ENCODE measurements at regions not wholly inside any gene's neighbourhood (a gene's known extent, or its start where the extent isn't known, plus 50 kb on each side); places are given as distances from the start of the nearest gene placed in this dataset.

GRCh38 chr5:155926031-155926430 lies 400.9 kb upstream of the SGCD start:
- TF ChIP-seq HNF4G (IDR thresholded peaks at IDR 0.05), result no peak
- TF ChIP-seq MAX (IDR thresholded peaks at IDR 0.05), result no peak
- no peak for TF ChIP-seq NR2F2 (IDR thresholded peaks at IDR 0.05)
- TF ChIP-seq FOXA2 (IDR thresholded peaks at IDR 0.05), result no peak
- TF ChIP-seq JUND (IDR thresholded peaks at IDR 0.05), result no peak
- no peak for TF ChIP-seq ZBTB33 (IDR thresholded peaks at IDR 0.05)
- no peak for TF ChIP-seq HNF4A (conservative IDR thresholded peaks at IDR 0.05)
- TF ChIP-seq YY1 (IDR thresholded peaks at IDR 0.05), result no peak
- TF ChIP-seq TAF1 (conservative IDR thresholded peaks at IDR 0.05), result no peak
- no peak for TF ChIP-seq ATF3 (IDR thresholded peaks at IDR 0.05)
- no peak for TF ChIP-seq RAD21 (IDR thresholded peaks at IDR 0.05)
- TF ChIP-seq FOXA1 (IDR thresholded peaks at IDR 0.05), result no peak
- TF ChIP-seq GABPA (IDR thresholded peaks at IDR 0.05 in 1 of 2, conservative IDR thresholded peaks at IDR 0.05 in 1 of 2), result no peak
- no peak for TF ChIP-seq SP1 (IDR thresholded peaks at IDR 0.05)
- TF ChIP-seq RXRA (IDR thresholded peaks at IDR 0.05), result no peak
- no peak for TF ChIP-seq REST (IDR thresholded peaks at IDR 0.05)
- TF ChIP-seq CTCF (IDR thresholded peaks at IDR 0.05; ENCODE audit: low read depth, low read length, missing input control), result no peak
- H3K36me3 ChIP-seq (ENCODE audit: control insufficient read depth in 4 of 4, insufficient read depth in 3 of 4, low read depth in 1 of 4, low read length in 3 of 4), result no peaks in the 10 kb centered on the region
- DNase-seq (ENCODE audit: low spot score), result no peak
- H3K27me3 ChIP-seq (ENCODE audit: control insufficient read depth in 4 of 4, insufficient read depth in 4 of 4, low read length in 3 of 4), result peaks cover 0 to 5% (median 0%) of the 10 kb centered on the region in 4 donors
- WGBS, result 85% methylated on average over 3 of the region's 3 CpGs
- no peak overlapping the region for H3K9ac ChIP-seq (ENCODE audit: low read depth in 1 of 2, low read length in 2 of 2)
- no peaks in the 10 kb centered on the region for H3K4me1 ChIP-seq (ENCODE audit: control insufficient read depth in 4 of 4, insufficient read depth in 4 of 4, low read length in 3 of 4)
- H3K4me3 ChIP-seq (ENCODE audit: low read depth in 1 of 3, low read length in 3 of 3), result no peak overlapping the region
- no peak overlapping the region for H3K27ac ChIP-seq (ENCODE audit: low read depth in 1 of 2, low read length in 2 of 2)
- H3K9me3 ChIP-seq (ENCODE audit: control insufficient read depth in 4 of 4, low read length in 3 of 4), result no peaks in the 10 kb centered on the region

- Histone ChIP-seq H3K4me1 (ENCODE audit: control insufficient read depth in 4 of 4, insufficient read depth in 4 of 4, low read length in 3 of 4) (no peaks in the 10 kb centered on the region), H3K9me3 (ENCODE audit: control insufficient read depth in 4 of 4, low read length in 3 of 4) (no peaks in the 10 kb centered on the region), H3K9ac (ENCODE audit: low read depth in 1 of 2, low read length in 2 of 2) (no peak overlapping the region), H3K4me3 (ENCODE audit: low read depth in 1 of 3, low read length in 3 of 3) (no peak overlapping the region), H3K36me3 (ENCODE audit: control insufficient read depth in 4 of 4, insufficient read depth in 3 of 4, low read depth in 1 of 4, low read length in 3 of 4) (no peaks in the 10 kb centered on the region), H3K27me3 (ENCODE audit: control insufficient read depth in 4 of 4, insufficient read depth in 4 of 4, low read length in 3 of 4) (peaks cover 0 to 6% (median 0%) of the 10 kb centered on the region in 4 donors), H3K27ac (ENCODE audit: low read depth in 1 of 2, low read length in 2 of 2) (no peak overlapping the region)
- TF ChIP-seq ATF3 (IDR thresholded peaks at IDR 0.05), result no peak
- no peak for DNase-seq (ENCODE audit: low spot score)
- 88% methylated on average over 2 of the region's 2 CpGs for WGBS
Observed at GRCh38 chr5:155926766-155927165, 400.2 kb upstream of the SGCD start.

Measured in liver (tissue), 8 donors.